HG02840 (cell line): ENCODE measurements at regions not wholly inside any gene's neighbourhood (a gene's known extent, or its start where the extent isn't known, plus 50 kb on each side); places are given as distances from the start of the nearest gene placed in this dataset.
"Not testable (repeated sequence)": the region's sequence is repeated elsewhere in the genome, so short reads cannot be mapped to it uniquely, and the experiment has no call there.

Experiments used
- ATAC-seq: cut with Tn5 transposase; IDR thresholded peaks from one replicate; pipeline ENCODE4 v1.9.1; 2021; ENCODE audit warnings: mild to moderate bottlenecking, moderate library complexity, moderate number of reproducible peaks; ENCODE audit not compliant: unreplicated experiment, low FRiP score

DNA sequence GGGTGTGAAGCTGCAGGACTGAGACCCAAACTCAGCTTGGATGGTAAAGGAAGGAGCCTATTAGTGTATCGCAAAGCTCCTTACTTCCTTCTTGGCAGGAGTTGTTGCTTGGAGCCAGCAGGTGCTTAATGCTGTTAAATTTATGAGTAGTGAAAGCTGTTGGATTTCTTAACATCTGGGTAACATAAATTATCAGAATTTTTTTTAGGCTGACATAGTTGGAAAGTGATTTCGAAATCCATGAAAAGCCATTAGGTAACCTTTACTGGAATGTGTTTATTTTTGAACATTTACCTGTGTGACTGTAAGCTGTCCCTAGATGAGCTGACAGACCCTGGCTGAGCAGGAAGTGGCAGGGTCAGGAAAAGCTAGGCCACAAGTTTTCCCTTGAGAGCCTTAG lies 470.4 kb upstream of the SLC35B3 start:
- ATAC-seq, result no peak

DNA sequence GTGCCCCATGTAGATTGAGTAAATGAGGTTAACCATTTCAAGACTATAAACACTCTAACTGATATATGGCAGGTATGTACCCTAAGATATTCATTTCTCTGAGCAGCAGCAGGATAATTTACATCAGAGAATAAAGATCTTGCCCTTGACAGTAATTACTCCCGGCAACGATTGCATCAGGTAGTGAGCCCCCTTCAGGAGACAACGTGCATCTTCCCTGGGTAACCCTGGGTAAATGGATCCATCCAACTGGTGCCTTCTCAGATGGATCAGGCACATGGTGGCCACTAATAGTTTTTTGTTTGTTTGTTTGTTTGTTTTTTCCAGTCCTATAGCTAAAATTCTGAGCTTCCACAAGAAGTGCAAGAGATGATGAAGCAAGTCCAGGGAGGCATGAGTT lies 469.4 kb upstream of the SLC35B3 start:
- ATAC-seq, result no peak

DNA sequence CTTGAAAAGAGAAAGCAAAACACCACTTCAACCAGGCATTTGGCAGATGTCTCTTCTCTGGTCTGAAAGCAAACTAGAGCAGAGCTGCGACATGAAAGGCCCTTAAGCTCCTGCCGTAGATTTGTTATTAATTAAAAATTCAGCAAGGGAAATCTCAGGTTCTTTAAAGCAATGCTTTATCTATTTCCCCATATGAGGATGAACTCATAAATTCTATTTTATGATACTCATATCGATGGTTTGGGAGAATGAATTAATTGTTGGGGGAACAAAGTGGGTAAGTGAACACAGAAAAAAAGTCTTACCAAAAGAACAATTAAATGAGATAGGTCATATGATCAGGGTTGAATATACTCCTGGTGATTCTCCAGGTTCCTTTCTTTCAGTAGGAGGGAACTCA lies 464.7 kb upstream of the SLC35B3 start:
- no peak for ATAC-seq

DNA sequence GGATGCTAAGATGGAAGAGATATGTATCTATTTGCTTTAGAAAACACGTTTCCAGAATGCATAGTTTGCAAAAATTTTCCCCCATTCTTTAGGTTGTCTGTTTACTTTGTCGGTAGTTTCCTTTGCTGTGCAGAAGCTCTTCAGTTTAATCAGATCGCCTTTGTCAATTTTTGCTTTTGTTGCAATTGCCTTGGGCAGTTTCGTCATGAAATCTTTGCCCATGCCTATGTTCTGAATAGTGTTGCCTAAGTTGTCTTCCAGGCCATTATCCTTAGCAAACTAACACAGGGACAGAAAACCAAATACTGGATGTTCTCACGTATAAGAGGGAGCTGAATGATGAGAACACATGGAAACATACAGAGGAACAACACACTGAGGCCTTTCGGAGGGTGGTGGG lies 454.2 kb upstream of the SLC35B3 start:
- no peak for ATAC-seq

DNA sequence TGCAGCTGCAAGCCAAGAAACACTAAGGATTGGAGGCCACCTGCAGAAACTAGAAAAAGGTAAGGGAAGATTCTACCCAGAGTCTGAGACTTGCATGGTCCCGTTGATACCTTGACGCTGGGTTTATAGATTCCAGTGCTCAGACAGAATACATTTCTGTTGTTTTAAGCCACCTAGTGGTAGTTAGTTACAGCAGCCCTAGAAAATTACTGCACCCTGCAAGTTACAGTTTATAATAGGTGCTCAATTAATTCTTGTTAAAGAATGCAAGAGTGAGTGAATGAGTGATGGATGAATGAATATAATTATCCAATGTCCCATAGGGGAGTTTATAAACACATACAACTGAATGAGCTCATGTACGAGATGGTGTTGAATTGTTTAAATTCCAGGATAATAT lies 453.1 kb upstream of the SLC35B3 start:
- no peak for ATAC-seq

DNA sequence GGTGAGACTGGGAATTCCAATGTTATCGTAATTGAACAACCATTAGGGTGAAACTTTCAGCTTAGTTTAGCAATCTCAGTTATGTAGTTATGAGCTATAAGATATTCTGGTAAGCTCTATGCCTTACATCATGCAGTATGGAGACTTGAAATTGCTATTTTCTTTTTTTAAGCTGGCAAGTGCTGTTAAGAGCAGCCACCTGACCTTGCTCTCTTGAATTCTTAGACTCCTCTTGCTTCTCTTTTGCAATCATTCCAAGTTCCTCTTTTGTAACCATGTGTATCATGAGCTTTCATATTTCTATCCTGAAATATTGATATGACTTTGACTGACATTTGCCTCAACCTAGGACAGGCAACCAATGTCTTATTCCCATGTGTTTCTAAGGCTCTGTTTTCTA lies 446.3 kb upstream of the SLC35B3 start:
- no peak for ATAC-seq

DNA sequence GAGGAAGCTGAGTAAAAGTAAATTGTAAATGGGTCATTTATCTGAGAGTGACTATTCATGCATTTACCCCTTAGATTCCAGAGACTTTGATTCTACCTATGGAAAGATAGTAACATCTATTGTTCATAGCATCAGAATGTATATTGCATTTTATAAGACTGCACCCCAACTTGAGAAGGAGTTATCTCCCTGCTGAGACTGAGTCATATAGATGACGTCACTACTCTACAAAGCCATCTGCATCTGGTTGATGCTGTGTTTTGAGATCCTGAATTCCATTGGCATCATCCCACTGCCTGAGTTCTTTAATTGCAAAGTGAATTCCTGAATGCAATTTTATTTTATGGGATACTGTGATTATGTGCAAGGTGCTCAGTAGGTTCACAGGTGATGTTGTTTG lies 444.0 kb upstream of the SLC35B3 start:
- ATAC-seq, result no peak

DNA sequence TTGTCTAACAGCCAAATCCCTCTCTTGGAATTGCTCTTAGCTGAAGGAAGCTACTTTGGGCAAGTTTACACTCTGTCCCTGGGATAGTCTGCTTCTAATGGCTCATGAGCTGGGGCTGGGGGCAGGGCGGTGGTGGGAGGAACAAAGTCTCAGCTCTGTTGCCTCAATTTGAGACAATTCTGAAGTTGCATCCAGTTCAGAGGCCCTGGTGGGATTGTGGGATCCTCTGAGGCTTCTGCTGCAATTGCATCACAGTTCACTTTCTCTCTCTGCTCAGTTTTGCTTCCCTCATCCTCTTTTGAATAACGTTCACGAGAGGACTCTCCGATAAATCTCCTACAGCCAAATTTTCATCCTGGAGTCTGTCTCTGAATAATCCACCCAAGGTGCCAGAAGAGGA lies 440.6 kb upstream of the SLC35B3 start:
- ATAC-seq, result no peak

DNA sequence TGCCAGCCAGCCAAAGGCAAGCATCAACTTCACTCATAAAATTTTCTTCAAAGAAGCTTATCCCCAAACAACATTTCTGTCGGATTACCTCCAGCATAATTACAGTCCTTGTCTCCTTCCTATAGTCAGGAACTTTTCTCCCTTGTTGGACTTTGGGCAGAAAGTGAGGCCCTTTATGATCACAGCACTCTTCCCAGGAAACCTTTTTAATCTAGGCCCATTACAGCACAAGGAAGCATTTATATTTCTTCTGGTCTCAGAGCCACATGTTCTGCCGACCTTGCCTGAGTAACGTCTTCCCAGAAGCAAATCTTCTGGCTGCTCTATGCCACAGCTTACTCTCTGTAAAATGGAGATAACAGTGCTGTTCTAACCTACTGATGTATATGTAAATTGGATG lies 437.2 kb upstream of the SLC35B3 start:
- no peak for ATAC-seq

DNA sequence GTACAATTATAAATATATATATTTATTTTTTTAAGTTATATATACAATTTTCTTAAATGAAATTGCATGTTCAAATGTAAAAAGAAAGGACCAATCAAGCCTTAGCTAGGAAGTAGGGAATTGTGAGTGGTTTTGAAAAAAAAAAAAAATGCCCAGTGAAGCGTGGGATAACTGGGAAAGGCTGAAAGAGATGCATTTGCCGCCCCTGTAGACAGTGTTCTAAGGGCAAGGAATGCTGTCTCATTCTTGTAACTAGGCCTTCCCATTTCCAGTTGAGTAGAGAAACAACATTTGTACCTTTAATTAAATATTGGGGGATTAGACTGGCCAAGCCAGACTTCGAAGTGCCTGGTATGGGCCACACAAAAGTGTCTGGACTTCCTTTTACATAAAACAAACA lies 430.1 kb upstream of the SLC35B3 start:
- no peak for ATAC-seq

DNA sequence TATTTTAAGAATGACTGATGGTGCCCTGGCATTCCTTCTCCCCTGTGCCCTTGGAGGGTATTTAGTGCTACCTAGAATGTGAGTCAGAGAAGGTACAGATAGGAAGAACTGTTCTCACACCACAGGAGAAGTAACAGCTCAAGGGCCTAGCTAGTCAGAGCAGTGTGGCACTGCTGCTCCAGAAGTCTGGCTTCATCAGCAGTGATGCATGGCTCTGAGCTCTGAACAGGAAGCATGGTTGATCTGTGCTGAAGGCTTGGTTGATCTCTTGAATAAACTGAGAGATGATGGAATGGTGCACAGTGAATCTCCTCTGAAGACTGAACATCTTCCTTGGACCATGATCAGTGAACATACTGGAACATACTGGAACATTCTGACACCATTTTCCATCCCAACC lies 425.3 kb upstream of the SLC35B3 start:
- no peak for ATAC-seq

DNA sequence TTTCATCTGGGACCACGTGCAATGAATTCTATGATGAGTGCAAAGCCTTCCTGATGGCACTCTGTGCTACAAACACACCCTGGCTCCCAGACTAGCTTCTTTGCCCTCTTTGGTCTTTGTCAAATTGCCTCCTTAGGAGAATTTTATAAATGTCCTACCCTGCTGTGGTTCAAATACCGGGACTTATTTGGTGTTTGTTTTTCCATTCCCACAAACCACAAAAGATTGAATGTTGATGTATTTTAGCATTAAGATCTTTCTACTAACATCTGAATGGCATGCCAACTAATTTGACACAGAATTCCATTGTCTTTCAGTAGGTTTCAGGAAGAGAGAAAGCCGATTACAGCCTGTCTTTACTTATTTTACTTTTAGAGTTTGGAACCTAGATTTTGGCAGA lies 424.2 kb upstream of the SLC35B3 start:
- ATAC-seq, result no peak

DNA sequence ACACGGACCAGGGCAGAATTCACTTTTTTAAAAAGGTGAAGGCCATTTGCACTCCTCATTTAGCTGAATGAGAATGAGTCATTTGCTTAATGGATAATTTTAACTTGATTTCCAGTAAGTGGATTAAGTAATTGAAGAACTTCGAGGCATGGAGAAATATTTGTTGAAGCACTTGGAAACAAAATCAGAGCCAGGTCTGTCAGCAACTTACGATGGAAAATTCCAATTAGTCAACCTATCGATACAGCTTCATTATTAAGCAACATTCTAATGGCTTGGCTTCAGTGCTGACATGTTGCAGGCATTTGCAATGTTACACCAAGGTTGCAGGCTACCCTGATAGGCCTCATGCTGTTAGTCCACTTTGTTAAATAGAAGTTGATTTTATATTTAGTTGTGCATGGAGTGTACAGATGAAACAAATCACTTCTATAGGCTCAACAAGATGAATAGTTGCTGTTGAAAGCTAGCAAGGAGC lies 423.5 kb upstream of the SLC35B3 start:
- ATAC-seq, result no peak

DNA sequence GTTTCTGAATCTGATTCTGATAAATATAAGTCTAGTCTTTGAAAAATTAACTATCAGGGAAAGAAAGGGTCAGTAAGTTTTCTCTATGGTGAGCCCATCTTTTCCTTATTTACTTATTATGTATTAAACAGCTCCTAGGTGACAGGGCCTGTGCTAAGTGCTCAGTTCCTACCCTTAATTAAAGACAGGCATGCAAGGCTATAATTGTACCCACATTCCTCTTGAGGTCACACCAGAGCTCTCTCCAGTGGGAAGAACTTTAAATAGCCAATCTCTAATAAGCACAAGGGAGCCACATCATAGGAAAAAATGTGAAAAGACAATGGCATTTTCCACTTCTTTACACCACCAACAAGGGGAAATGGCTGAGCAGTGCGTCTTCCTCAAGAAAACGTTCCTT lies 421.8 kb upstream of the SLC35B3 start:
- ATAC-seq, result no peak

DNA sequence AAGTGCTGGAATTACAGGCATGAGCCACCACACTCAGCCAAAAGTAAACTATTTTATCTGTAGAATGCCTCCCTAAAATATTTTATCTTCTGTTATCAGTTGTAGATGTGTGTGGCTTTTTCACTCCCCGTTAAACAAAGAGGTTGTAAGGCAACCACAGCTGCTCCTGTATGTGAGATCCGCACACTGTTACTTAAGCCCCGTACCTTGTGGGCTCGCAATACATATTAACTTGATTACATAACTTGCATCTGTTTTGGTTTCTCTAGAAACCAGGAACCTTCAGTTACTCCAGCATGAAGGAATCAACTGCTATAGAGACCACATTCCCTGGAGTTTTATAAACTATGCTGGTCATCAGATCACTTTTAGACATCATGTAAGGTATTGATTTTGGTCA lies 420.1 kb upstream of the SLC35B3 start:
- no peak for ATAC-seq

DNA sequence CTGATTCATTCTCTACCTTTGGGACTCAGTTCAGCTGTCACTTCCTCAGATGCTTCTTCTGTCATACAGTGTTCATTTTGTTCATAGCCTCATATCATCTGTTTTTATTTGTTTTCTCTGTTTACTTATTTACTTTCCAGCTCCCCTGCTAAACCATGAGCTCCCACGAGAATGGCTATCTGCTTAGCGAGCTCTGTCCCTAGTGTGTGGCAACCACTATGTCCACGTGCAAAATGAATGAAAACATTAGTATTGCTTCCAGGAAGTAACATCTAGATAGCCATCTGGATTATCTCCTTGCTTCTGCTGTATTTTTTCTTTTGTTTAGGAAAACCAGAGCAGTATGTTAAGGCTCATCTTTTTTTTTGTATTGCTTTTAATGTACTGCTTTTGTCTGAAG lies 417.0 kb upstream of the SLC35B3 start:
- no peak for ATAC-seq

DNA sequence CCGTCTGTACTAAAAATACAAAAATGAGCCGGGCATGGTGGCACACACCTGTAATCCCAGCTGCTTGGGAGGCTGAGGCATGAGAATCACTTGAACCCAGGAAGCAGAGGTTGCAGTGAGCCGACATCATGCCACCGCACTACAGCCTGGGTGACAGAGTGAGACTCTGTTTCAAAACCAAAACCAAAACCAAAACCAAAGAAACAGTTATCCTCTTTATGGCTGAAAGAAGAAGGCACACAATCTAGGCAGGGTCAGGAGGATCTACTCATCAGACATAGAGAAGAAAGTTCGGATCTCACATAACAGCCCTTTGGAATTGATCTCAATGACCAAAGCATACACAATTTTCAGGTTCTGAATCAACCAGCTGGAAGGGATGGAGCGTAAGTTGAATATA lies 411.3 kb upstream of the SLC35B3 start:
- ATAC-seq, result not testable (repeated sequence)

DNA sequence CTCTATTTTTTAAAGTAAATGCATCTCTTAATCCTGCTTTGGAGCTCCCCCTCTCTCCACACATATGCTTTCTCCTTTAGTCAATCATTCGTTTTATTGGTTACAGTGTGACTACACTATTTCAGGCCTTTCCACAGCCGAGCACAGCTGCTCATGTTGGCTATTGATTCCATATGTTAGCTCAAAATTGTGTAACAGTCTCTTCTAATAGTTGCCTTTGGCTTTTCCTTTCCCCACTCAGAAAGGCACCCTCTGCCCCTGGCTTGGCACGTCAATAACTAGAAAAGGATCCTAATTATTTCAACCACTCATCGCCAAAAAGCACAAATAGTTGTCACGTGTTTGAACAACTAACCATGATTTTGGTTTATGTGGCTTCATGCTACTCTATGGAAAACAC lies 410.3 kb upstream of the SLC35B3 start:
- ATAC-seq, result no peak

DNA sequence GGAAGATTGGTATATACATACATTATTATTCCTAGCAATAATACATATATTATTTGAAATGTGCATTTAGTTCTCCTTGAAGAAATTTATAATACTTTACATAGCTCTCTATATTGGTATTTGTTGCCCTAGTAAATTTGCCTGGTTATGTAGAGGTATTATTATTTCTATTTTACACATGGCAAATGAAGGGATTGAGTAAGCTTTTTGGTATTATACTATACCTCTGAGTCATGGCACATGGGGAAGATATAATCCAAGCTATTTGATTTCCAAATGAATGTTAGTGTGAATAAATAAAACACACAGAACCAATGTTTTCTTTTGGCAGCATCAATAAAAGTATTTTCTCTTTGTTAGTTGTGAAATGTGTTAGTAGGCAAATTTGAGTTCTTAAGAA lies 409.6 kb upstream of the SLC35B3 start:
- no peak for ATAC-seq

DNA sequence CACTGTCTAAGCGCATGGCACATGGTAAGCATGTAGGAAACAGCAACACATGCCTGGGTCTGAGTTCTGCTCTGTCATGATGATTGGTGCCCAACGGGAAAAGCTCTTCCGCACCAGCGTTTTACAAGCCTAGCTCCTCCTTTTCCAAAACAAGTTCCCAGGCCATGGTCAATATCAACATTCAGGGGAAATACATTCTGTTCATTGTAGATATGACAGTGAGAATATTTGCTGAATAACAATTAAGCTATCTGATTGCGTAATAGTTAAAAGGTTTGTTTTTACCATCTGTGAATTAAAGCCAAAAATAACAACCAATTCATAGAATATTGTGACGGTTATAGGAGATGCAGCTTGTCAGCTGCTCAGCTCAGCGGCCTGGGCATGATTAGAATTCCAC lies 404.3 kb upstream of the SLC35B3 start:
- ATAC-seq, result no peak

DNA sequence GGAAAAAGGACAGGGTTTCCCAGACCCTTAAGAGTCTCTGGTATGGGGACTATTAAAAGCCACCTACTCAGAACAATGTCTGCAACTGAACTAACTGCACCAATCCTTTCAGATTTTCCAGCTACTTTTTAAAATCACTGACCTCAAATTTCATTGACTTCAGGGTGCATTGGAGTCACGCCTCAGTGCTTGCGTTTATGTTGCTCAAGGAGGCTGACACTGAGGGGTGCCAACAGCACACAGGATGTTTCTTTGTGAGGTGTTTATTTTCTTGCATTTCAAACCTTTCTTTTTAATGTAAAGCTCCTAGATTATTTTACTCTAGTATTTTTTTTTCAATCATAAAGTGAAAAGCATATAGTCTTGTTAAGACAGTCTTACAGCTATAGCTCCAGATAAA lies 402.0 kb upstream of the SLC35B3 start:
- ATAC-seq, result no peak

DNA sequence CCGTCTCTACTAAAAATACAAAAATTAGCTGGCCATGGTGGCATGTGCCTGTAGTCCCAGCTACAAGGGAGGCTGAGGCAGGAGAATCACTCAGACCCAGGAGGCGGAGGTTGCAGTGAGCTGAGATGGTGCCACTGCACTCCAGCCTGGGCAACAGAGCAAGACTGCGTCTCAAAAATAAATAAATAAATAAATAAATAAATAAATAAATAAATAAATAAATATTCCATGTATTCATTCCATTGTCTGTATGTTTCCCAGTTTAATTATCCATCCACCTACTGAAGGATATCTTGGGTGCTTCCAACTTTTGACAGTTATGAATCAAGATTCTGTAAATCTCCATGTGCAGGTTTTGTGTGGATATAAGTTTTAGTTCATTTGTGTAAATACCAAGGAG lies 397.4 kb upstream of the SLC35B3 start:
- not testable (repeated sequence) for ATAC-seq

DNA sequence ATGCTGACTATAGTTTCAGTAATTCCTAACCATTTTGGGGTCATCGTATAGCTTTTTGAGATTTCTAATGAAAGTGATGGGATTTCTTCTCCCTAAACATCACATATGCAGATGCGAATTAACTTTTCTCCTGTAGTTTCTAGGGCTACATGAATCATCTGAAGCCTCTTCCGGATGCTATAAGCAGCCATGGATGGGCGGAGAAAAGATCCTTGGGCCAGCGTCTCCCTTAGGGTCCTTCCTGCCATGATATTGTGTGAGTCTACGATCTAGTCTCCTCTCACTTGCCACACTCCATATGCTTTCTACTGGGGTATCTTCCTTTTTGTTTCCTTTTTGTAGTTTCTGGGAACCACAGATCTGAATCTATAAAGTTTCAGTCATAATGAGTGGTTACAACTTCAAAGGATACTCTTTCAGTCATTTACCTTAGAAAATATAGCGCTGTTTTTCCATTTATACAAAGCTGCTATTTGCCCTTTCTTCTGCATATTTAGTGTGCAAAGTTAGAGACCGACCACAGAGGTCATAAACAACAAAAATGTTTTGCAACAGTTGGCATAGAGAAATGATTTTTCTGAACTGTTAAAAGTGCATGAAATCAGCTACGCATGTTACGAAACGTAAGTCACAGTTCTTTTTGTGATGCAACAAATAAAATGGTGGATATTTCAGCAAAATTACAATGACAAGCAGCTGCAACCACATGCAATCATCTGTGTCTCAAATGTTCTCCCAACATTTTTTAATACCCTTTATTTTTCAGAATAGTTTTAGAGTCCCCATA lies 396.2 kb upstream of the SLC35B3 start:
- no peak for ATAC-seq
